H9 (cell line): ENCODE measurements at regions not wholly inside any gene's neighbourhood (a gene's known extent, or its start where the extent isn't known, plus 50 kb on each side); places are given as distances from the start of the nearest gene placed in this dataset.

ENCODE experiments used
- DNase-seq: peaks from one replicate; pipeline ENCODE4 v3.0.0-alpha.2; 2017
- H2AFZ ChIP-seq: one replicate; pipeline ENCODE4 v1.6.1; 2013; ENCODE audit warnings: mild to moderate bottlenecking, low read length, control low read depth, moderate library complexity
- H2AK5ac ChIP-seq: 2 replicates; pipeline ENCODE4 v1.6.1; 2013; ENCODE audit warnings: low read length, control low read depth, mixed read lengths; ENCODE audit not compliant: insufficient read length
- H2BK120ac ChIP-seq: one replicate; pipeline ENCODE4 v1.6.1; 2013; ENCODE audit warnings: low read depth, mild to moderate bottlenecking, low read length, control low read depth, inconsistent platforms; ENCODE audit not compliant: poor library complexity, severe bottlenecking
- H2BK12ac ChIP-seq: 2 replicates; pipeline ENCODE4 v1.6.1; 2013; ENCODE audit warnings: low read length, control low read depth, mixed read lengths, low read depth; ENCODE audit not compliant: insufficient read length
- H2BK15ac ChIP-seq: 2 replicates; pipeline ENCODE4 v1.6.1; 2013; ENCODE audit warnings: low read depth, low read length, control low read depth
- H2BK20ac ChIP-seq: one replicate; pipeline ENCODE4 v1.6.1; 2013; ENCODE audit warnings: low read depth, mild to moderate bottlenecking, low read length, control low read depth, inconsistent platforms; ENCODE audit not compliant: poor library complexity, severe bottlenecking
- H2BK5ac ChIP-seq: 2 replicates; pipeline ENCODE4 v1.6.1; 2013; ENCODE audit warnings: low read length, control low read depth, mixed read lengths; ENCODE audit not compliant: insufficient read length
- H3K14ac ChIP-seq: 2 replicates; pipeline ENCODE4 v1.6.1; 2013; ENCODE audit warnings: low read length, control low read depth; ENCODE audit not compliant: insufficient read depth
- H3K18ac ChIP-seq: 2 replicates; pipeline ENCODE4 v1.6.1; 2013; ENCODE audit warnings: low read depth, mild to moderate bottlenecking, mixed read lengths, low read length, control low read depth; ENCODE audit not compliant: insufficient read length
- H3K23ac ChIP-seq: 2 replicates; pipeline ENCODE4 v1.6.1; 2013; ENCODE audit warnings: low read length, control low read depth, mixed read lengths, low read depth; ENCODE audit not compliant: insufficient read length
- H3K23me2 ChIP-seq: 2 replicates; pipeline ENCODE4 v1.6.1; 2013; ENCODE audit warnings: low read depth, mild to moderate bottlenecking, mixed read lengths, low read length, control low read depth; ENCODE audit not compliant: insufficient read length, poor library complexity, severe bottlenecking
- H3K27ac ChIP-seq: 2 replicates; pipeline ENCODE4 v1.5.1; 2013; ENCODE audit warnings: low read length, control low read depth, mixed read lengths, low read depth; ENCODE audit not compliant: insufficient read length
- H3K27me3 ChIP-seq: 2 replicates; pipeline ENCODE4 v1.6.1; 2013; ENCODE audit warnings: low read length, control low read depth, inconsistent platforms; ENCODE audit not compliant: insufficient read depth
- H3K4ac ChIP-seq: 2 replicates; pipeline ENCODE4 v1.6.1; 2013; ENCODE audit warnings: low read depth, mild to moderate bottlenecking, control low read depth, inconsistent platforms, low read length, moderate library complexity
- H3K4me1 ChIP-seq: 2 replicates; pipeline ENCODE4 v1.6.1; 2013; ENCODE audit warnings: low read length, control low read depth, inconsistent platforms; ENCODE audit not compliant: insufficient read depth
- H3K4me2 ChIP-seq: 2 replicates; pipeline ENCODE4 v1.6.1; 2013; ENCODE audit warnings: low read length, control low read depth, mixed read lengths; ENCODE audit not compliant: insufficient read length, insufficient read depth
- H3K56ac ChIP-seq: 2 replicates; pipeline ENCODE4 v1.6.1; 2013; ENCODE audit warnings: low read depth, mild to moderate bottlenecking, mixed read lengths, low read length, control low read depth; ENCODE audit not compliant: insufficient read length
- H3K79me1 ChIP-seq: 2 replicates; pipeline ENCODE4 v1.6.1; 2013; ENCODE audit warnings: low read depth, mild to moderate bottlenecking, moderate library complexity, low read length, control low read depth, inconsistent platforms; ENCODE audit not compliant: insufficient read depth, poor library complexity, severe bottlenecking
- H3K79me2 ChIP-seq: 2 replicates; pipeline ENCODE4 v1.6.1; 2013; ENCODE audit warnings: low read length, control low read depth, inconsistent platforms; ENCODE audit not compliant: insufficient read depth
- H3K9ac ChIP-seq: 2 replicates; pipeline ENCODE4 v1.6.1; 2013; ENCODE audit warnings: low read length, control low read depth, mixed read lengths; ENCODE audit not compliant: insufficient read length; ENCODE audit errors: extremely low read depth
- H3K9me3 ChIP-seq: one replicate; pipeline ENCODE4 v1.6.1; 2013; ENCODE audit warnings: low read depth, low read length, inconsistent platforms; ENCODE audit not compliant: control insufficient read depth
- H3T11ph ChIP-seq: one replicate; pipeline ENCODE4 v1.6.1; 2013; ENCODE audit warnings: mild to moderate bottlenecking, low read length, control low read depth, inconsistent platforms
- H4K20me1 ChIP-seq: one replicate; pipeline ENCODE4 v1.6.1; 2013; ENCODE audit not compliant: control insufficient read depth, insufficient read length, insufficient read depth
- H4K5ac ChIP-seq: 2 replicates; pipeline ENCODE4 v1.6.1; 2013; ENCODE audit warnings: low read depth, mild to moderate bottlenecking, mixed read lengths, low read length, control low read depth; ENCODE audit not compliant: insufficient read length
- H4K8ac ChIP-seq: replicated peaks from 2 replicates; pipeline ENCODE4 v1.6.1; 2013; ENCODE audit warnings: low read length, control low read depth, mixed read lengths, low read depth; ENCODE audit not compliant: insufficient read length
- H4K91ac ChIP-seq: 2 replicates; pipeline ENCODE4 v1.6.1; 2013; ENCODE audit warnings: low read depth, mild to moderate bottlenecking, moderate library complexity, mixed read lengths, low read length, control low read depth; ENCODE audit not compliant: insufficient read length
- H3K27ac Mint-ChIP-seq, 3 experiments: 2 replicates in 2 of 3; 3 replicates in 1 of 3; pipeline ENCODE4 v1.8.0; 2020 to 2021; ENCODE audit warnings: mixed read lengths in 3 of 3, mild to moderate bottlenecking in 1 of 3, moderate library complexity in 1 of 3
- H3K27me3 Mint-ChIP-seq: 2 replicates; pipeline ENCODE4 v1.8.0; 2021; ENCODE audit warnings: low read depth, mild to moderate bottlenecking, moderate library complexity, mixed read lengths
- H3K36me3 Mint-ChIP-seq, 3 experiments: 2 replicates in 2 of 3; 3 replicates in 1 of 3; pipeline ENCODE4 v1.8.0; 2020 to 2021; ENCODE audit warnings: low read depth in 3 of 3, mixed read lengths in 3 of 3; ENCODE audit not compliant: insufficient read depth in 1 of 3
- H3K4me1 Mint-ChIP-seq, 2 experiments: 2 replicates each; pipeline ENCODE4 v1.8.0; 2020; ENCODE audit warnings: mixed read lengths in 2 of 2
- H3K4me3 Mint-ChIP-seq, 2 experiments: 2 replicates in 1 of 2; 3 replicates in 1 of 2; pipeline ENCODE4 v1.8.0; 2020 to 2021; ENCODE audit warnings: mild to moderate bottlenecking in 2 of 2, mixed read lengths in 2 of 2, moderate library complexity in 1 of 2
- H3K9me3 Mint-ChIP-seq, 2 experiments: 2 replicates in 1 of 2; 3 replicates in 1 of 2; pipeline ENCODE4 v1.8.0; 2020; ENCODE audit warnings: mild to moderate bottlenecking in 2 of 2, mixed read lengths in 2 of 2, moderate library complexity in 1 of 2
- CTCF ChIP-seq: fragments of 200-600 bp; sonication (generic); conservative IDR thresholded peaks from 3 replicates; pipeline ENCODE4 v1.8.0; 2021; ENCODE audit warnings: antibody characterized with exemption, mild to moderate bottlenecking

- peaks cover 15 to 18% of the 10 kb centered on the region in 2 experiments; a peak in 4 of 5 replicates for H3K9me3 Mint-ChIP-seq
- Histone ChIP-seq H2AFZ (no peak overlapping the region), H2BK20ac (no peak overlapping the region), H3K56ac (no peak overlapping the region), H3K79me1 (no peaks in the 10 kb centered on the region), H4K91ac (no peak overlapping the region), H2AK5ac (no peak overlapping the region), H3K79me2 (no peaks in the 10 kb centered on the region), H3K27ac (no peak overlapping the region), H3K18ac (no peak overlapping the region), H4K8ac (no peak overlapping the region), H3K23me2 (no peaks in the 10 kb centered on the region), H4K20me1 (no peaks in the 10 kb centered on the region), H4K5ac (no peak overlapping the region), H3T11ph (no peak overlapping the region), H3K9me3 (no peaks in the 10 kb centered on the region), H2BK15ac (no peak overlapping the region), H3K23ac (no peak overlapping the region), H2BK120ac (no peak overlapping the region), H3K9ac (no peak overlapping the region), H3K27me3 (no peaks in the 10 kb centered on the region), H3K14ac (no peak overlapping the region), H2BK5ac (no peak overlapping the region), H3K4me2 (no peak overlapping the region), H2BK12ac (no peak overlapping the region), H3K4me1 (no peaks in the 10 kb centered on the region), H3K4ac (no peak overlapping the region)
- no peak overlapping the region for H3K4me3 Mint-ChIP-seq
- no peaks in the 10 kb centered on the region for H3K4me1 Mint-ChIP-seq
- peaks cover 0 to 11% (median 0%) of the 10 kb centered on the region in 3 experiments; a peak in 3 of 7 replicates for H3K36me3 Mint-ChIP-seq
- no peaks in the 10 kb centered on the region for H3K27me3 Mint-ChIP-seq
- no peak overlapping the region for H3K27ac Mint-ChIP-seq
- no peak for DNase-seq
- TF ChIP-seq CTCF = no peak
Measured at GRCh38 chr3:34972481-34972880, 666.8 kb upstream of the ARPP21 start.
